OCI-LY7 (cell line): ENCODE measurements at regions not wholly inside any gene's neighbourhood (a gene's known extent, or its start where the extent isn't known, plus 50 kb on each side); places are given as distances from the start of the nearest gene placed in this dataset.

ENCODE experiments used
- EZH2phosphoT487 ChIP-seq: fragments of 200-600 bp; sonication (generic); IDR thresholded peaks from 2 replicates; pipeline ENCODE4 v1.6.1; 2018; ENCODE audit warnings: low read depth, borderline replicate concordance, mild to moderate bottlenecking, mixed run types, antibody characterized with exemption, low read length, moderate library complexity, mixed read lengths
- TF ChIP-seq, protein P1 (sequence below): fragments of 200-600 bp; sonication (generic); conservative IDR thresholded peaks from 2 replicates; pipeline ENCODE4 v1.5.1; 2014; ENCODE audit warnings: mild to moderate bottlenecking, antibody characterized with exemption, low read length, moderate library complexity, mixed read lengths

DNA sequence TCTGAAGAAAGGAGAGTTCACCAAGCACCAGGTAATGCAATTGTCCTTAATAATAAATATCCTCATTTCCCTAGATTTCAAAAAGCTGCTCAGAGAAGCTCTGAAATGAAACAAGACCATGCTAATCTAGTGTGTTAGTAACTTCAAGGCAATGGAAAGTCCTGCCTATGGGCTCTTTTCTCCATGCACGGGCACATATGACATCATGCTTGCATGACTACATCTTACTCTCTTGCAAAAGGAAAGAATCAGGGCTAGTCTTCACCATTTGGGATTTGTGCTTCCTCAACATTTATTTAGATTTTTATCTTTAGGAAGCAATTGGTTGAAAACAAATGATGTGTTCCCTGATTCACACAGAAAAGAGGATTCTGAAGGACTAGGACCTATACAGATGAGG is 204.0 kb upstream of the POU3F3 start:
- TF ChIP-seq, protein P1, sequence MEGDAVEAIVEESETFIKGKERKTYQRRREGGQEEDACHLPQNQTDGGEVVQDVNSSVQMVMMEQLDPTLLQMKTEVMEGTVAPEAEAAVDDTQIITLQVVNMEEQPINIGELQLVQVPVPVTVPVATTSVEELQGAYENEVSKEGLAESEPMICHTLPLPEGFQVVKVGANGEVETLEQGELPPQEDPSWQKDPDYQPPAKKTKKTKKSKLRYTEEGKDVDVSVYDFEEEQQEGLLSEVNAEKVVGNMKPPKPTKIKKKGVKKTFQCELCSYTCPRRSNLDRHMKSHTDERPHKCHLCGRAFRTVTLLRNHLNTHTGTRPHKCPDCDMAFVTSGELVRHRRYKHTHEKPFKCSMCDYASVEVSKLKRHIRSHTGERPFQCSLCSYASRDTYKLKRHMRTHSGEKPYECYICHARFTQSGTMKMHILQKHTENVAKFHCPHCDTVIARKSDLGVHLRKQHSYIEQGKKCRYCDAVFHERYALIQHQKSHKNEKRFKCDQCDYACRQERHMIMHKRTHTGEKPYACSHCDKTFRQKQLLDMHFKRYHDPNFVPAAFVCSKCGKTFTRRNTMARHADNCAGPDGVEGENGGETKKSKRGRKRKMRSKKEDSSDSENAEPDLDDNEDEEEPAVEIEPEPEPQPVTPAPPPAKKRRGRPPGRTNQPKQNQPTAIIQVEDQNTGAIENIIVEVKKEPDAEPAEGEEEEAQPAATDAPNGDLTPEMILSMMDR, result no peak
- TF ChIP-seq EZH2phosphoT487, result no peak
